CD14-positive monocyte (primary cell): ENCODE measurements at regions not wholly inside any gene's neighbourhood (a gene's known extent, or its start where the extent isn't known, plus 50 kb on each side); places are given as distances from the start of the nearest gene placed in this dataset.

Experiments used
- DNase-seq, 3 donors: peaks; one replicate each; pipeline ENCODE4 v3.0.0-alpha.2; 2011 to 2022
- H2AFZ ChIP-seq: 2 replicates; pipeline ENCODE4 v1.6.0; 2012; ENCODE audit warnings: mild to moderate bottlenecking, low read depth, low read length, inconsistent platforms; ENCODE audit not compliant: insufficient read depth, poor library complexity, severe bottlenecking
- H3K27ac ChIP-seq, 2 donors: 1 replicate in 1 of 2; 2 replicates in 1 of 2; pipeline ENCODE4 v1.5.1; 2012 to 2013; ENCODE audit warnings: low read length in 2 of 2, control low read depth in 1 of 2, inconsistent platforms in 1 of 2, low read depth in 1 of 2, mild to moderate bottlenecking in 1 of 2
- H3K27me3 ChIP-seq, 2 donors: one replicate each; pipeline versions ENCODE4 v1.6.0 to v1.6.1; 2011 to 2013; ENCODE audit warnings: low read length in 2 of 2; ENCODE audit not compliant: control insufficient read depth in 2 of 2, insufficient read depth in 2 of 2
- H3K36me3 ChIP-seq, 2 donors: replicated peaks in 1 of 2; 1 replicate in 1 of 2; 2 replicates in 1 of 2; pipeline versions ENCODE4 v1.5.1 to v1.6.1; 2012 to 2013; ENCODE audit warnings: low read length in 2 of 2, control low read depth in 1 of 2, inconsistent platforms in 1 of 2, mild to moderate bottlenecking in 1 of 2; ENCODE audit not compliant: insufficient read depth in 2 of 2, control insufficient read depth in 1 of 2
- H3K4me1 ChIP-seq, 2 donors: 1 replicate in 1 of 2; 2 replicates in 1 of 2; pipeline versions ENCODE4 v1.5.1 to v1.6.1; 2012 to 2013; ENCODE audit warnings: low read length in 2 of 2, control low read depth in 1 of 2, inconsistent platforms in 1 of 2, mild to moderate bottlenecking in 1 of 2, moderate library complexity in 1 of 2; ENCODE audit not compliant: insufficient read depth in 2 of 2, control insufficient read depth in 1 of 2
- H3K4me2 ChIP-seq: replicated peaks from 2 replicates; pipeline ENCODE3; 2012; ENCODE audit warnings: low read length, moderate library complexity, mild to moderate bottlenecking; ENCODE audit not compliant: poor library complexity, severe bottlenecking; ENCODE audit errors: extremely low read depth
- H3K4me3 ChIP-seq, 3 experiments: fragments of 200-600 bp in 1 of 3; sonication (generic) in 1 of 3; replicated peaks in 1 of 3; 1 replicate in 2 of 3; 2 replicates in 1 of 3; pipeline ENCODE4 v1.5.1; 2011 to 2013; ENCODE audit warnings: low read length in 3 of 3, mild to moderate bottlenecking in 3 of 3, control low read depth in 2 of 3, low read depth in 2 of 3, inconsistent platforms in 1 of 3, moderate library complexity in 1 of 3
- H3K79me2 ChIP-seq: 2 replicates; pipeline ENCODE4 v1.6.0; 2012; ENCODE audit warnings: mild to moderate bottlenecking, control low read depth, inconsistent platforms, low read length, moderate library complexity; ENCODE audit not compliant: insufficient read depth
- H3K9ac ChIP-seq: 2 replicates; pipeline ENCODE4 v1.6.0; 2017; ENCODE audit warnings: low read length, mild to moderate bottlenecking; ENCODE audit not compliant: insufficient read depth, poor library complexity, severe bottlenecking
- H3K9me3 ChIP-seq, 2 donors: replicated peaks in 1 of 2; 1 replicate in 1 of 2; 2 replicates in 1 of 2; pipeline versions ENCODE4 v1.5.1 to v1.6.1; 2012 to 2013; ENCODE audit warnings: low read length in 2 of 2, control low read depth in 1 of 2; ENCODE audit not compliant: control insufficient read depth in 1 of 2, insufficient read depth in 1 of 2
- H4K20me1 ChIP-seq: 2 replicates; pipeline ENCODE4 v1.6.0; 2012; ENCODE audit warnings: mild to moderate bottlenecking, low read length, control low read depth, moderate library complexity; ENCODE audit not compliant: insufficient read depth
- H3K27ac Mint-ChIP-seq, 7 donors: one replicate each; pipeline ENCODE4 v1.8.0; 2020; ENCODE audit warnings: mild to moderate bottlenecking in 7 of 7, mixed read lengths in 7 of 7, moderate library complexity in 6 of 7, inconsistent platforms in 2 of 7
- H3K27me3 Mint-ChIP-seq, 3 donors: one replicate each; pipeline ENCODE4 v1.8.0; 2021 to 2022; ENCODE audit warnings: low read depth in 3 of 3, mild to moderate bottlenecking in 3 of 3, mixed read lengths in 3 of 3, moderate library complexity in 3 of 3, inconsistent platforms in 1 of 3
- H3K36me3 Mint-ChIP-seq, 2 donors: one replicate each; pipeline ENCODE4 v1.8.0; 2020; ENCODE audit warnings: mixed read lengths in 2 of 2, inconsistent platforms in 1 of 2, mild to moderate bottlenecking in 1 of 2
- H3K4me1 Mint-ChIP-seq: one replicate; pipeline ENCODE4 v1.8.0; 2020; ENCODE audit warnings: mild to moderate bottlenecking, mixed read lengths
- H3K4me3 Mint-ChIP-seq, 2 donors: one replicate each; pipeline ENCODE4 v1.8.0; 2020; ENCODE audit warnings: mild to moderate bottlenecking in 2 of 2, mixed read lengths in 2 of 2, moderate library complexity in 1 of 2
- H3K9me3 Mint-ChIP-seq, 7 donors: one replicate each; pipeline ENCODE4 v1.8.0; 2020 to 2022; ENCODE audit warnings: mixed read lengths in 7 of 7, mild to moderate bottlenecking in 6 of 7, moderate library complexity in 6 of 7, inconsistent platforms in 2 of 7
- WGBS: methylation state at CpG from one replicate; pipeline ENCODE4 v1.1.5; 2013; ENCODE audit warnings: missing lambda C conversion rate; ENCODE audit not compliant: insufficient coverage; 5-methylcytosine and 5-hydroxymethylcytosine counted together
- intact Hi-C, 2 donors: fragments of 100-400 bp; cut with micrococcal nuclease; formaldehyde crosslinking; loops; one replicate each; pipeline versions ENCODE4 v1.15.0 to v1.15.1; 2023
- TF ChIP-seq, protein P1 (sequence below): fragments of 200-600 bp; IDR thresholded peaks from one replicate; pipeline ENCODE4 v1.8.0; 2022; ENCODE audit warnings: antibody characterized with exemption, mild to moderate bottlenecking

GRCh38 chr5:171625646-171626045 is 160.0 kb upstream of the SMIM23 start:
- Mint-ChIP-seq H3K27me3 (peaks cover 0 to 4% (median 1%) of the 10 kb centered on the region in 3 donors), H3K36me3 (no peaks in the 10 kb centered on the region), H3K9me3 (no peaks in the 10 kb centered on the region), H3K27ac (no peak overlapping the region), H3K4me1 (peaks cover 24% of the 10 kb centered on the region), H3K4me3 (no peak overlapping the region)
- no peaks in the 10 kb centered on the region for H4K20me1 ChIP-seq
- 87% methylated on average over 8 of the region's 10 CpGs for WGBS
- H3K4me2 ChIP-seq: no peak overlapping the region
- DNase-seq: no peak
- H3K9me3 ChIP-seq: no peaks in the 10 kb centered on the region
- H3K4me3 ChIP-seq: no peak overlapping the region
- no peak overlapping the region for H3K9ac ChIP-seq
- no peak overlapping the region for H2AFZ ChIP-seq
- H3K4me1 ChIP-seq: peaks cover 14 to 15% of the 10 kb centered on the region in 2 donors
- H3K27me3 ChIP-seq: no peaks in the 10 kb centered on the region
- H3K79me2 ChIP-seq: no peaks in the 10 kb centered on the region
- no peak overlapping the region for H3K27ac ChIP-seq
- intact Hi-C loops: no loop called here
- TF ChIP-seq, protein P1, sequence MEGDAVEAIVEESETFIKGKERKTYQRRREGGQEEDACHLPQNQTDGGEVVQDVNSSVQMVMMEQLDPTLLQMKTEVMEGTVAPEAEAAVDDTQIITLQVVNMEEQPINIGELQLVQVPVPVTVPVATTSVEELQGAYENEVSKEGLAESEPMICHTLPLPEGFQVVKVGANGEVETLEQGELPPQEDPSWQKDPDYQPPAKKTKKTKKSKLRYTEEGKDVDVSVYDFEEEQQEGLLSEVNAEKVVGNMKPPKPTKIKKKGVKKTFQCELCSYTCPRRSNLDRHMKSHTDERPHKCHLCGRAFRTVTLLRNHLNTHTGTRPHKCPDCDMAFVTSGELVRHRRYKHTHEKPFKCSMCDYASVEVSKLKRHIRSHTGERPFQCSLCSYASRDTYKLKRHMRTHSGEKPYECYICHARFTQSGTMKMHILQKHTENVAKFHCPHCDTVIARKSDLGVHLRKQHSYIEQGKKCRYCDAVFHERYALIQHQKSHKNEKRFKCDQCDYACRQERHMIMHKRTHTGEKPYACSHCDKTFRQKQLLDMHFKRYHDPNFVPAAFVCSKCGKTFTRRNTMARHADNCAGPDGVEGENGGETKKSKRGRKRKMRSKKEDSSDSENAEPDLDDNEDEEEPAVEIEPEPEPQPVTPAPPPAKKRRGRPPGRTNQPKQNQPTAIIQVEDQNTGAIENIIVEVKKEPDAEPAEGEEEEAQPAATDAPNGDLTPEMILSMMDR: no peak
- no peaks in the 10 kb centered on the region for H3K36me3 ChIP-seq

DNA sequence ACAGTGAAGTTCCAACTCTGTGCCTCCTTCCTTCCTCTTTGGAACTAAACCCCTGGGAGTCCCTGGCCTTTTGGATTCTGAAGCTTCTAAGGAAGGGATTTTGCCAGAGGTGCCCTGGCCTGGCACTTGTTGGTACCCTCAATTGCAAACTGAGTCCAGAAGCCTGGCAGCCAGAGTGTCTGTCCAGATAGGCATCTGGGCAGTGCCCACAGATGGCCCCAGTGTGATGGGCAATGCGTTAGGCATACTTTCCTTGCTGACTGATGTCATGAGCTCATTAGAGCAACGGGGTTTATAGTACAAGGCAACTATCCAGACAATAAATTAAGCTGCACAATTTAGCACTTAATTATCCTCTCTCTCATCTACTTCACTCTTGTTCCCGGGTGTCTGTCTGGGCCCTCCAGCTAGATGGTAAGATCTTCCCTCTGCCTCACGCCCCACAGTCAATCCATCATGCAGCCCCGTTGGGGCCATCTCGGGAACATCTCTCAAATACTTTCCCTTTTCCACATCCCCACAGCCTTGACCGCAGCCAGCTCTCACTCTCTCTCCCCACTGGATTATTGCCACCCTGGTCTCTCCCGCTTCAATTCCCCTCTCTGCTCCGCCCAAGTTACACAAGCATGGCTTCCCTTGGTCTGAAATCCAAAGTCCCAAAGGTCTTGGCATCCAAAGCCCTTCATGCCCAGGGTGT is 157.5 kb upstream of the SMIM23 start:
- no peaks in the 10 kb centered on the region for H3K79me2 ChIP-seq
- H4K20me1 ChIP-seq: no peaks in the 10 kb centered on the region
- peaks cover 14 to 18% of the 10 kb centered on the region in 2 donors for H3K4me1 ChIP-seq
- intact Hi-C loops: no loop called here
- H3K36me3 ChIP-seq: no peaks in the 10 kb centered on the region
- DNase-seq: no peak
- H3K27me3 Mint-ChIP-seq: peaks cover 0 to 4% (median 1%) of the 10 kb centered on the region in 3 donors
- H3K9me3 Mint-ChIP-seq: no peaks in the 10 kb centered on the region
- no peak overlapping the region for H3K4me3 ChIP-seq
- no peaks in the 10 kb centered on the region for H3K9me3 ChIP-seq
- peaks cover 28% of the 10 kb centered on the region for H3K4me1 Mint-ChIP-seq
- no peaks in the 10 kb centered on the region for H3K36me3 Mint-ChIP-seq
- no peak overlapping the region for H3K27ac ChIP-seq
- WGBS: 90% methylated on average over 9 of the region's 9 CpGs
- TF ChIP-seq, protein P1: no peak
- H3K4me2 ChIP-seq: no peak overlapping the region
- H3K27me3 ChIP-seq: no peaks in the 10 kb centered on the region
- no peak overlapping the region for H3K4me3 Mint-ChIP-seq
- no peak overlapping the region for H3K27ac Mint-ChIP-seq
- H3K9ac ChIP-seq: no peak overlapping the region
- H2AFZ ChIP-seq: no peak overlapping the region
